ENCODE measurements at regions not wholly inside any gene's neighbourhood (a gene's known extent, or its start where the extent isn't known, plus 50 kb on each side); places are given as distances from the start of the nearest gene placed in this dataset.

- TF ChIP-seq BACH2 (CRISPR knock-in tag; IDR thresholded peaks at IDR 0.05; ENCODE audit: borderline replicate concordance) (no peak), TOX (CRISPR knock-in tag; IDR thresholded peaks at IDR 0.05; ENCODE audit: borderline replicate concordance) (no peak), PATZ1 (CRISPR knock-in tag; IDR thresholded peaks at IDR 0.05; ENCODE audit: borderline replicate concordance) (no peak), ZC3H10 (CRISPR knock-in tag; IDR thresholded peaks at IDR 0.05) (no peak), ZNF8 (CRISPR knock-in tag; IDR thresholded peaks at IDR 0.05) (no peak)
Measured at GRCh38 chr4:126097155-126097799, 782.5 kb downstream of the FAT4 start.
